Testis (tissue), 2 donors: ENCODE measurements at regions not wholly inside any gene's neighbourhood (a gene's known extent, or its start where the extent isn't known, plus 50 kb on each side); places are given as distances from the start of the nearest gene placed in this dataset.
"Not testable (repeated sequence)": the region's sequence is repeated elsewhere in the genome, so short reads cannot be mapped to it uniquely, and the experiment has no call there.

Experiments used
- DNase-seq: peaks from one replicate; pipeline ENCODE4 v3.0.0-alpha.2; 2019
- H3K27ac ChIP-seq, 2 donors: fragments of 200-600 bp; sonication (generic); one replicate each; pipeline ENCODE4 v1.5.1; 2019
- H3K27me3 ChIP-seq: fragments of 200-600 bp; sonication (generic); one replicate; pipeline ENCODE4 v1.5.1; 2019
- H3K36me3 ChIP-seq: fragments of 200-600 bp; sonication (generic); one replicate; pipeline ENCODE4 v1.5.1; 2017; ENCODE audit warnings: low read depth; ENCODE audit errors: missing control alignments
- H3K4me1 ChIP-seq: fragments of 200-600 bp; sonication (generic); one replicate; pipeline ENCODE4 v1.5.1; 2019
- H3K4me3 ChIP-seq, 2 donors: fragments of 200-600 bp; sonication (generic); one replicate each; pipeline ENCODE4 v1.5.1; 2017 to 2019
- H3K9me3 ChIP-seq: fragments of 200-600 bp; sonication (generic); one replicate; pipeline ENCODE4 v1.5.1; 2017
- POLR2A ChIP-seq: fragments of 450-650 bp; IDR thresholded peaks from one replicate; pipeline ENCODE4 v1.6.1; 2017; ENCODE audit warnings: antibody characterized with exemption, mild to moderate bottlenecking, moderate library complexity
- WGBS, 2 donors: methylation state at CpG; one replicate each; pipeline ENCODE4 v1.1.5; 2018; 5-methylcytosine and 5-hydroxymethylcytosine counted together
- intact Hi-C: fragments of 100-400 bp; cut with DNase I; formaldehyde crosslinking; loops from one replicate; pipeline ENCODE4 v1.15.1; 2023; ENCODE audit warnings: low total_unique reads
- TF ChIP-seq, protein P1 (sequence below), 3 experiments: fragments of 450-650 bp in 2 of 3; fragments of 200-600 bp in 1 of 3; sonication (generic) in 1 of 3; IDR thresholded peaks; one replicate each; pipeline ENCODE4 v1.5.1; 2016 to 2019; ENCODE audit warnings: antibody characterized with exemption in 3 of 3, mild to moderate bottlenecking in 2 of 3, moderate library complexity in 1 of 3

- H3K9me3 ChIP-seq, result no peaks in the 10 kb centered on the region
- H3K4me3 ChIP-seq, result no peak overlapping the region
- WGBS, 2 donors, result 70 to 75% methylated on average over 6 of the region's 6 CpGs
- no peak overlapping the region for H3K27ac ChIP-seq
- intact Hi-C loops, result no loop called here
- no peak for DNase-seq
- no peaks in the 10 kb centered on the region for H3K4me1 ChIP-seq
- TF ChIP-seq, protein P1, sequence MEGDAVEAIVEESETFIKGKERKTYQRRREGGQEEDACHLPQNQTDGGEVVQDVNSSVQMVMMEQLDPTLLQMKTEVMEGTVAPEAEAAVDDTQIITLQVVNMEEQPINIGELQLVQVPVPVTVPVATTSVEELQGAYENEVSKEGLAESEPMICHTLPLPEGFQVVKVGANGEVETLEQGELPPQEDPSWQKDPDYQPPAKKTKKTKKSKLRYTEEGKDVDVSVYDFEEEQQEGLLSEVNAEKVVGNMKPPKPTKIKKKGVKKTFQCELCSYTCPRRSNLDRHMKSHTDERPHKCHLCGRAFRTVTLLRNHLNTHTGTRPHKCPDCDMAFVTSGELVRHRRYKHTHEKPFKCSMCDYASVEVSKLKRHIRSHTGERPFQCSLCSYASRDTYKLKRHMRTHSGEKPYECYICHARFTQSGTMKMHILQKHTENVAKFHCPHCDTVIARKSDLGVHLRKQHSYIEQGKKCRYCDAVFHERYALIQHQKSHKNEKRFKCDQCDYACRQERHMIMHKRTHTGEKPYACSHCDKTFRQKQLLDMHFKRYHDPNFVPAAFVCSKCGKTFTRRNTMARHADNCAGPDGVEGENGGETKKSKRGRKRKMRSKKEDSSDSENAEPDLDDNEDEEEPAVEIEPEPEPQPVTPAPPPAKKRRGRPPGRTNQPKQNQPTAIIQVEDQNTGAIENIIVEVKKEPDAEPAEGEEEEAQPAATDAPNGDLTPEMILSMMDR (IDR thresholded peaks at IDR 0.05), result no peak
- TF ChIP-seq POLR2A, result no peak
- H3K36me3 ChIP-seq, result no peaks in the 10 kb centered on the region
- no peaks in the 10 kb centered on the region for H3K27me3 ChIP-seq
These were observed 458.5 kb upstream of the FLRT2 start for GRCh38 chr14:85071447-85071846.

- 72 to 78% methylated on average over 1 of the region's 1 CpG for WGBS, 2 donors
- Histone ChIP-seq H3K4me1 (no peaks in the 10 kb centered on the region), H3K36me3 (no peaks in the 10 kb centered on the region), H3K9me3 (no peaks in the 10 kb centered on the region), H3K27ac (no peak overlapping the region), H3K27me3 (no peaks in the 10 kb centered on the region), H3K4me3 (no peak overlapping the region)
- TF ChIP-seq, protein P1 (IDR thresholded peaks at IDR 0.05), result no peak
- TF ChIP-seq POLR2A, result no peak
- no peak for DNase-seq
- intact Hi-C loops, result no loop called here
These were observed 455.0 kb upstream of the FLRT2 start for GRCh38 chr14:85074955-85075354.

- no peaks in the 10 kb centered on the region for H3K4me1 ChIP-seq
- no peak overlapping the region for H3K4me3 ChIP-seq
- no peaks in the 10 kb centered on the region for H3K9me3 ChIP-seq
- DNase-seq, result no peak
- H3K27me3 ChIP-seq, result no peaks in the 10 kb centered on the region
- H3K36me3 ChIP-seq, result no peaks in the 10 kb centered on the region
- no peak for TF ChIP-seq POLR2A
- TF ChIP-seq, protein P1 (IDR thresholded peaks at IDR 0.05), result no peak
- intact Hi-C loops, result no loop called here
- WGBS, 2 donors, result 94 to 96% methylated on average over 1 of the region's 1 CpG
- no peak overlapping the region for H3K27ac ChIP-seq
These were observed 454.1 kb upstream of the FLRT2 start for GRCh38 chr14:85075694-85076476.

- H3K4me3 ChIP-seq, H3K36me3 ChIP-seq, H3K4me1 ChIP-seq, DNase-seq, intact Hi-C loops, H3K27ac ChIP-seq, H3K9me3 ChIP-seq, H3K27me3 ChIP-seq: not testable (repeated sequence)
These were observed 452.2 kb upstream of the FLRT2 start for GRCh38 chr14:85077716-85078115.

GRCh38 chr14:85079842-85080730 lies 449.9 kb upstream of the FLRT2 start:
- intact Hi-C loops, result no loop called here
- Histone ChIP-seq H3K4me3 (no peak overlapping the region), H3K27ac (no peak overlapping the region), H3K9me3 (no peaks in the 10 kb centered on the region), H3K27me3 (no peaks in the 10 kb centered on the region), H3K4me1 (no peaks in the 10 kb centered on the region), H3K36me3 (no peaks in the 10 kb centered on the region)
- TF ChIP-seq, protein P1 (IDR thresholded peaks at IDR 0.05), result no peak
- no peak for TF ChIP-seq POLR2A
- 60 to 63% methylated on average over 6 of the region's 6 CpGs for WGBS, 2 donors
- DNase-seq, result no peak
